Activated CD4-positive, alpha-beta T cell treated with anti-CD3 and anti-CD28 coated beads, Interleukin-2, amount 50 U/mL, for 24 hours (primary cell): ENCODE measurements at regions not wholly inside any gene's neighbourhood (a gene's known extent, or its start where the extent isn't known, plus 50 kb on each side); places are given as distances from the start of the nearest gene placed in this dataset.
"Not testable (repeated sequence)": the region's sequence is repeated elsewhere in the genome, so short reads cannot be mapped to it uniquely, and the experiment has no call there.

Experiments used
- DNase-seq, 2 donors: peaks; one replicate each; pipeline ENCODE4 v3.0.0-alpha.2; 2020; ENCODE audit warnings: low read depth in 1 of 2, low spot score in 1 of 2

DNA sequence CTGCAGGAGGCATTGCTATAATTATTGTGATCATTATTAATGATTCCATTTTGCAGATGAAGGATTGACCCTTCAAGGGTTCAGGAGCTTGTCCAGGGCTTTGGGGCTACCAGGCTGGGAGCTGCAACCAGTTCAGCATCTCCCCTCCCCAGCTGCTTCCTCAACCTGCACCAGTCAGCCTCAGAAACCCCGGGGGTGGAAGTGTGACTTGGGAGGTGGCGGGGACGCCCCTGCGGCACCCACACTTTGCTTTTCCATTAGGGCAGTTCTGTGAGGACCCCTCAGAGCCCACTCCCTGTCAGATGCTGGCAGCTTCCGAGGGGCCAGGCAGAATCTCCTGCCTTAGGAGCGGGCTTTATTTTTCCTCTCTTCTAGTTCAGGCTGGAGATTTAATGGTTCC is 85.6 kb downstream of the OLFM1 start:
- DNase-seq = no peak

DNA sequence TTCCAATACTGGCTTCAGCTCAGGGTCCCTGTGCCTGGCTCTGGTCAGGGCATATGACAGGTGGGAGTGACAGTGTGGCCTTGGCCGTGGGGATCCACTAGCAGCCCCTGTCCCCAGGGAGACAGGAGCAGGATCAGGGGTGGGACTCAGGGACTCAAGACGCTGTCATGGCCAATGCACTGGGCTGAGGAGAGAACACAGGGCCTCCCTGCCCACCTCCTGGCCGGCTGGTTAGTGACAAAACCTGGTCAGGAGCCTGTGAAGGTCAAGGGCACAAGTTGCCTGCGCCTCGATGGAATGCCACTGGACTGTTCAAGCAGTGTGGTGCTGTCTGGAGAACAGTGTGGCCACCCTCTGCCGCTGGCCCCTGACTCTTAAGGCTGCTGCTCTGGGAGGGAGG is 86.8 kb downstream of the OLFM1 start:
- DNase-seq = no peak

DNA sequence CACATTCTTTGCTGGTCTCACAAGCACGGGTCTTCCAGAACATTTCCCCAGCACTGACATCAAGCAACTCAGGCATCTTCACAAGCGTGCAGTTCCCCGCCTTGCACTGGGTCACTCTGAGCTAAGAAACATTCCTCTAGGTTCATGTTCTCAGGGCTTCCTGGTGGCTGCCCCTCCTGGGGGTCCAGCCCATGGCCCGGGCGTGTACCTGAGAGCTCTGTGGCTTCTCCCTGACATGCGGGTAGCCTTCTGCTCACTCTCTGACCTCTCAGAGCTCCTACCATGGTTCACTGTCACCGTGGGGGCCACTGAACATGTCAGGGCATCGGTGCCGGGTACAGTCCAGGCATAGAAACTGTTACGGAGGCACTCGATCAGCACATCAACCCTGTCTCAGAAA is 87.5 kb downstream of the OLFM1 start:
- no peak for DNase-seq

DNA sequence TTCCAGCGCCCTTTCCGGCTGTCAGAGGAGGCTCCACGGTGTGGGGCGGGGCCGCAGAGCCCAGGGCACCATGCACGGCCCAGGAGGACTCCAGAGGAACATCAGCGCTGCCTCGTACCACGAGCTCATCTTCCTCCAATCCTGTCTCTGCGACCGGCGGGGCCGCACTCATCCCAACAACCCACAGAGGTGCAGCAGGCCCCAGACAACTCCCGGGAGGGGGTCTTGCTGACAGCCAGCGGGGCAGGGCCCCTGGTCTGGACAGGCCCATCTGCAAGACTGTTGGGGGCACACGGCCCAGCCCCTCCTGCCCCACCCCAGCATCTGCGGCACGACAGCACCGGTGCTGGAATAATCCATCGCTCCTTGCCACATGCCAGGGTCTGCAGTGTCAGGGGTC is 88.8 kb downstream of the OLFM1 start:
- DNase-seq = no peak

DNA sequence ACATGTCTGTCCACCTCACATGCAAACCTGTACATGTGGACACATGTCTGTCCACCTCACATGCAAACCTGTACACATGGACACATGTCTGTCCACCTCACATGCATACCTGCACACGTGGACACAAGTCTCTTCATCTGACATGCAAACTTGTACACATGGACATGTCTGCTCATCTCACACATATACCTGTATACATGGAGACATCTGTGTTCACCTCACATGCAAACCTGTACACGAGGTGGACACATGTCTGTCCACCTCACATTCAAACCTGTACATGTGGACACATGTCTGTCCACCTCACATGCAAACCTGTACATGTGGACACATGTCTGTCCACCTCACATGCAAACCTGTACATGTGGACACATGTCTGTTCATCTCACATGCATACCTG is 90.1 kb downstream of the OLFM1 start:
- not testable (repeated sequence) for DNase-seq

DNA sequence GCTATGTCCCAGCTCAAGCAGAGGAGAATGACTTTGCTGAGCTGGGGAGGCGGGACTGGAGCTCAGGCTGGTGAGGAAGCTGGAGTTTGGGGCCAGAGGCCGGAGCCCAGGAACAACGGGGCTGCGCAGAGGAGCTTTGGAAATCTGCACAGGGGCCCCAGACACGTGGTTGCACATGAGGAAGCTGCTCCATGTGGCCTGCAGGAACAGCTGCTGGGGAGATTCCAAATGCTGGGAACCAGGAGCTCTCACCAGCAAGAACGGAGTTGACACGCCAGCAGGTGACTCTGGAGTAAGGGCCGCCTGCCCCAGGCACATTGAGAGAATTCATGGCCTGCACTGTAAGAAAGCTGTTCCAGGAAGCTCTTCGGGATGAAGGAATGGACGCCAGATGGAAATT is 91.0 kb downstream of the OLFM1 start:
- no peak for DNase-seq

DNA sequence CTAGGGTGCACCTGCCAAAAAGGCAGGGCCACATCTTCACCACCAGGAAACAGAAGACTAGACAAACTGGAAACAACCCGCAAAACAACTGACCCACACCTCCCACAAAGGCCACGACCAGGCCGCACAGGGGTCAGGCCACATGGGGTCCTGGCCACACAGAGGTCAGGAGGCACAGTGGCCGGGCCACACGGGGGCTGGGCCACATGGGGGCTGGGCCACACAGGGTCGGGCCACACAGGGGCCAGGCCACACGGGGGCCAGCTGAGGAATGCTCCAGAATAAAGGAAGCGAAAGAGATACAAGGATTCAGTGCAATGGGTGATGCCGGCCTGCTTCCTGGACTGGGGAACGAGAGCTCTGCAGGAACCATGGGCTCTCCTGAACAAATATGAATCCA is 91.6 kb downstream of the OLFM1 start:
- DNase-seq = no peak

DNA sequence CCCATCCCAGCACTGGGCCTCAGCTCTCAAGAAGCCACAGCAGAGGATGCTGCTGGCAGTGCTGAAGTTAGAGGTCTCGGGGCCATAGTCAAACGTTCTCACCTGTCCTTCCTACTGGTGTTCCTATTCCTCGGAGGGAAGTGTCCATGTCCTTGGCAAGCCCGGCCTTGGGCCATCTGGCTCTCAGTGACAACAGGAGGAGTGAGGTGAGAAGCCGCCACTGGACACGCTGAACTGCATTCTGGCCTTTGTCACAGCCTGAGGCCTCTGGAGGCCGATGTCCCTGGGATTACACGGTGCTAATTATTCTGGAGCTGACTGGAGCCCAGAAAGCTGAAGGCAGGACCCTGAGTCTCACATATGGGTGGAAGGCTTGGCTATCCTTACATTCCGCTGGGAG is 92.5 kb downstream of the OLFM1 start:
- no peak for DNase-seq

DNA sequence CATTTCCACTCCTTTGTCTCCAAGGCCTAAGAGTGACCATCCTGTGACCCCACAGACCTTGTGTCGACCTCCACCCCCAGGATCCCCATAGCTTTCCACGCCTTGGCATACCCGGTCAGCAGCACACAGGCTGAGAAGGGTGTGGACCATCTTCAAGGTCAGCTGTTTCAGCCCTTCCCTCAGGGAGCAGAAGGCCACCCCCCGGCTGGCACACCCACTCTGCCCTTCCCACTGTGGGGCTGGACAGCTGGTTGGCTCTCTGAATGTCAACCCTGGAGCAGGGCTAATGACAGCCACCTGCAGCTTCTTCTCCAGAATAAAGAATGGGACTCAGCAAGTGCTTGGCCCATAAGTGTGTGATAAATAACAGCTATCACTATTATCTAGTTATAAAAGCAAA is 93.1 kb downstream of the OLFM1 start:
- no peak for DNase-seq

DNA sequence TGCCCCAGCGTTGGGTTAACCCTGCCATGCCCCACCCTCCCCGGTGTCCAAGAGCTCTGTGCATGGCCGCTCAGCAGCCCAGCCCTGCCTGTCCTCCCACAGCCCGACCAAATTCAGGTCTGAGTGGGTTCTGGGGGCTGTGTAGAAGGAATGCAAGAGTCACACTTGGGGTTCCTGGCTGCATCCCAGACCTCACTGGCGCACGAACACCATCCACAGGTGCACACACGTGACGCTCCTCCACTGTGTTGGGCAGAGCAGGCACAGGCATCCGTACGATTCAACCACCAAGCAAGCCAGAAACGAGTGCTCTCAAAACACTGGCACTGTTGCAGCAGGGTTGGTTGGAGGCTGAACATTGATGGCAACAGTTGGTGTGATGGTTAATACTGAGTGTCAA is 93.9 kb downstream of the OLFM1 start:
- DNase-seq = no peak

DNA sequence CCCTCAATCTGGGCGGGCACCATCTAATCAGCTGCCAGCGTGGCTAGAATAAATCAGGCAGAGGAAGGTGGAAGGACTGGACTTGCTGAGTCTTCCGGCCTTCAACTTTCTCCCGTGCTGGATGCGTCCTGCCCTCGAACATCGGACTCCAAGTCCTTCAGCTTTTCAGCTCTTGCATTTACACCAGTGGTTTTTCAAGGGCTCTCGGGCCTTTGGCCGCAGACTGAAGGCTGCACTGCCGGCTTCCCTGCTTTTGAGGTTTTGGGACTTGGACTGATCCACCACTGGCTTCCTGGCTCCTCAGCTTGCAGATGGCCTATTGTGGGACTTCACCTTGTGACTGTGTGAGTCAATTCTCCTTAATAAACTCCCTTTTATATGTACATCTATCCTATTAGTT is 94.4 kb downstream of the OLFM1 start:
- DNase-seq = not testable (repeated sequence)

DNA sequence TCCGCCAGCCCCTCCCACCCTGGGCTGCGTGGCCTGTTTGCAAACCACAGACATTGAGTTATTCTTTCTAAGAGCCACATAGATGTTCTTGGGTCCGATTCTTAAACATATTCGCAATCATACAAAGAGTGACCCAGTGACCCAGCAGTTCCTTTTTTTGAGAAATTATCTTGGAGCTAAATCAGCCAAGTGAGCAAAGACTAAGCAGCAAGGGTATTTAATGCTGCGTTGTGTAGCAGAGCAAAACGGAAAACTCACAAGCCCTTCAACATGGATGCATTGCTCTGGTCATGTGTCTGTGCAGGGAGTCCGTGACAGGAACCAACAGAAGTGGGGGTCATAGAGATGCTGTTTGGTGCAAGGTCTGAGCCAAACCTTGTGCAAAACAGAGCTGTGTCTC is 95.6 kb downstream of the OLFM1 start:
- DNase-seq = no peak

DNA sequence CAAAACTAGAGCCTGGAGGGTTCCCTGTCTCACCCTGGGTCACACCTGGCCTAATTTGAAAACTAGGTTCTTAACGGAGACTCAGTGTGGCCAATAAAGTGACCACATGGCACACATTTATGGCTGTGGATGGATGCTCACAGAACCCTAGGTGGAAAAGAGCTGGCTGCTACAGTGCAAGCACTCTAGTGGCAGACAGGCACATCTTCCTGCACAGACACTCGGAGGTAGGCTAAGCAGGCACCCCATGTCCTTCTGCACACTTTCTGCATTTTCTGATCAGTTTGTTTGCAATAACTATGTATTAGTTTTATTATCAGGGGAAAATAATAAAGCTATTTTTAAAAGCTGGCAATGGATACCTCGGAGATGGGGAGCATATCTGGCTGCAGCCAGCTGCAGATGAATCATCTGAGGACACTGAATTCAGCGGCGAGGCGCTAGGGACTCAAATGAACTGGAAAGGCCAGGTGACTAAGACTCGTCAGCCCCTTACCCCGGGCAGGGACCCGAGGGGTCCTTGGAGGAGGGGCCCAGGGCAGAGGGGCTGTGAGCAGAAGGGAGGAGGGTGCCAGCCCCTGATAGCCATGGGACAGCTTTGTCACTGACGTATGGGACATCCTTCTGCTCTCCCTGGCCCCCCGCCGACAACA is 96.2 kb downstream of the OLFM1 start:
- no peak for DNase-seq

DNA sequence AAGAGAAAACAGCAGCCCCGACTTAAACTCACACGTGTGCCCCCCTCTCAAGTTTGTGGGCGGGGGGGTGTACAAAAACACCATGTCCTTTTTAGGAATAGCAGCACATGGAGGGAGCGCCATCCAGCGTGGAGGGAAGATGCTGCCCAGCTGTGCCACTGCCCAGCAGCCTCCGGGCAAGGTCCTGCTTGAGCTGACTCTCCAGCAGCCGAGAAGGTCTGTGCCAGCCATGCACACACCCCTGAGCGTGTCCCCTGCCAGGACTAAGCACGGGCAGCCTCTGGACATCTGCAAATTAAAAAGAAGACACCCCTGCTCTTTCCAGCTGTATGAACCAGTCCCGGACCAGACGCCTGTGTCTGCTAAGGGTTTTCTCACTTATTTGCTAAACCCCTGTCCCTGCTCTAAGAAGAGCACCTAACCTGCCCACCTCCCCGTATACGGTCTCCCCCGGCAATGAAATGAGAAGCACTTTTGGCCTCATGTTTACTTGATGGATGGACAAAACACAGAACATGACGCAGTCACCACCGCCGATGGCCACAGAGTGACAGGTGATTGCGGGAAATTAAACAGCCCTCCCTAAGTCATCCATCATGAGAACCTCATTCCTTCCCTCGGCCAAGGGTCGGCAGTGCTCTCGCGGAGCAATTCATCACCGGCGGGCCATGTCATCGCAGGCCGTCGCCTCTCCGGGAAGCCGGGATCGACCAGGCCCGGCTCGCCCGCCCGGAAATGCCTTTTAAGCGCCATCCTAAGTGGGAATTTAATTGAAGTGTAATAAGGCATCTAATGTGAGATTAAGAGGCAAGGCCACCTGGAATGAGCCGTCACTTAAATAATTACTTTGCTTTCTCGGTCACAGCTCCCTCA is 96.9 kb downstream of the OLFM1 start:
- DNase-seq = no peak

DNA sequence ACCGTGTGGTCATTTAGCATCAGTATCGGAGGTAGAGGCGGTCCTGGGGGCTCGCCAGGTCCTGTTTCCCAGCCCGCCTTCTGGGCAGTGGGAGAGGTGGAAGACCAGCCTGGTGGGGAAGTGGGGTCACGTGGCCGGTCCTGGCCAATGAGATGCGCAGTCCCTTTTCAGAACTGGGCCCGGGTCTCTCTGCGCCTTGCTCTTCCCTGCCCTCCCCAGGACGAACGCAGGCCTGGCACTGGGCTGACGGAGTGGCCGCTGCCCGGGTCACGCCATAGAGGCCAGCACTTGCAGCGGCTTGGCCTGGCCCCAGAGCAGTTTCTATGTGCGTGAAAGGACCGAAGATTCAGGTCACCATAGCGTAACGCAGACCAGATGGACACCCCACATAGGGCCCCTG is 97.6 kb downstream of the OLFM1 start:
- DNase-seq = no peak

DNA sequence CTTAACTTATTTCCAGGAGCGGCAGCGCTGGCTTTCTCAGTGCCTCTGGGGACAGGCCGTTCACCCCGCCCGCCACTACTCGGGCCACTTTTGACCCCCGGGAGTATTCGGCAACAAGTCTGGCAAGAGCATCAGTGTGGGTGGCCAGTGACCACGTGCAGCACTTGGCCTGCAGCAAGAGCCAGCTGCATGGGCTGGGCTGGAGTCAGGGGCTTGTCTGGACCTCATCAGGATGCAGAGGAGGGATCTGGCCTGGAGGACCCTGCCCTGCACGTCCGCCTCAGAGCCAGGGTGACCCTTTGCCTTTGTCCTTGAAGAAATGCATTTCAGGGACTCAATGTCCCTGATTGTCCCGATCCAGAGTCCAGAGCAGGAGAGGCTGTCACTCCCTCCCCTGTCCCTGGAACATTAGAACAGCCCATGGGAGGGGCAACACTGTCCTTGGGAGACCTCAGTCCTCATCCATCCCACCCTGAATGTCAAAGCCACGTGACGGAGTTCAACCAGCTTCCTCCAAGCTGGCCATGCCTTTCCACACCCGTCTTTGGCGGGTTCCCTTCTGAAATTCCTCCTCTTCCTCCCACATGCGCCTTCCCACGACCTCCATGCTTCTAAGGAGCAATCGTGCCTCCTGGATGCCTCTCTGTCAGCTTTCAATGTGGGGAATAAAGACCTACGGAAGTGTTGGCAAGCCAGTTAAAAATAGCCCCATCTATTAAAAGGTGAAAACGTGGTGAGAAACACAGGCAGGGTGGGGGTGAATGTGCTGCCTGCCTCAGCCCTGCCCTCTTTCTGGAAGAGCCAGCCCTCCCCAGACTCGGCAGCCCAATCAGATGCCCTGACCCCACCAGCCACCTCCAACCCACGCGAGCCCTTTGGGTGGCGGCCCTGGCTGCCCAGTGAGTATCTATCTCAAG is 99.0 kb downstream of the OLFM1 start:
- no peak for DNase-seq

DNA sequence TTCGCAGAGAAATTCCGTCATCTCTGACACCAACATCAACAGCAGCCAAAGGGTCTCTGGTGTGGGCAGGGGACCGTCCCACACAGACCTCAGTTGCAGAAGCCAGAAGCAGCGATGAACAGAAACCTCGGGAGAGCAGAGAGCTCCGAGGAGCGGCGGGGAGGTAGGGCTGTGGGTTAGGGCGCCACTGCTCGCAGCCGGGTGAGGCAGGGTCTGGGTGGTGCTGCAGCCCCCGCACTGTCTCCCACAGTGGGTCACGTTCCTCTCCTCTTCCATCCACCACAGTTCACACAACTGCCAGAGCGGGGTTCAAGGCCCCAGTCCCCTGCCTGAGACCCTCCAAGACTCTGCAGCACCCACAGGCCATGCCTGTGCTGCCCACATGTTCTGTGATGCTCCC is 99.9 kb downstream of the OLFM1 start:
- no peak for DNase-seq

DNA sequence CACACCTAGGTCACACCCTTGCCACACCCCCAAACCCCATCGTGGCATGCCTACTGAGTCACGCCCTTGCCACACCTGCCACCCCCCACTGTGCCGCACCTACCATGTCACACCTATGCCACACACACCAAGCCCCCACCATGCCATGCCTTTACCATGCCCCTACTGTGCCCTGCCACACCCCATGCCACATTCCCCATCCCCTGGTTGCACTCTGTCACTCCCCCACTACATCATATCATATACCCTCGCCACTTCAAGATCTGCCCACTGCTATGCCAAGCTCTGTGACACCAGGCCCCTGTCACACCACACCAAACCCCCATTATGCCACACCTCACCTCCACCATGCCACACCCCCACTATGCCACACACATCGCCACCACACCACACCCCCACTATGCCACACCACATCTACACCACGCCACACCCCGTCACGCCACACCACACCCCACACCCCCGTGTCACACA is 101.2 kb downstream of the OLFM1 start:
- no peak for DNase-seq

DNA sequence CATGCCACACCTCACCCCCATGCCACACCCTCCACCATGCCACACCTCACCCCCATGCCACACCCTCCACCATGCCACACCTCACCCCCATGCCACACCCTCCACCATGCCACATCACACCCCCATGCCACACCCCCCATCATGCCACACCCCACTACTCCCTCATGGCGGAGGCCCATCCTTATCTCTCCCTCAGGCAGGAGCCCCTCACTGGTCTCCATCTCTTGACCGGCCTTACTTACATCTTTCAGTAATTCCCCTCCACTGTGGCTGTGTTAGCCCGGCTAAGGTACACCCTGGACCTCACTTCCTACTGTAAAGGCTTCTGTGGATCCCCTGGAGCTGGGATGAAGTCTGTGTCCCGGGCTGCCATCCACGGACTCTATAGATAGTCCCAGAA is 102.0 kb downstream of the OLFM1 start:
- DNase-seq = no peak

DNA sequence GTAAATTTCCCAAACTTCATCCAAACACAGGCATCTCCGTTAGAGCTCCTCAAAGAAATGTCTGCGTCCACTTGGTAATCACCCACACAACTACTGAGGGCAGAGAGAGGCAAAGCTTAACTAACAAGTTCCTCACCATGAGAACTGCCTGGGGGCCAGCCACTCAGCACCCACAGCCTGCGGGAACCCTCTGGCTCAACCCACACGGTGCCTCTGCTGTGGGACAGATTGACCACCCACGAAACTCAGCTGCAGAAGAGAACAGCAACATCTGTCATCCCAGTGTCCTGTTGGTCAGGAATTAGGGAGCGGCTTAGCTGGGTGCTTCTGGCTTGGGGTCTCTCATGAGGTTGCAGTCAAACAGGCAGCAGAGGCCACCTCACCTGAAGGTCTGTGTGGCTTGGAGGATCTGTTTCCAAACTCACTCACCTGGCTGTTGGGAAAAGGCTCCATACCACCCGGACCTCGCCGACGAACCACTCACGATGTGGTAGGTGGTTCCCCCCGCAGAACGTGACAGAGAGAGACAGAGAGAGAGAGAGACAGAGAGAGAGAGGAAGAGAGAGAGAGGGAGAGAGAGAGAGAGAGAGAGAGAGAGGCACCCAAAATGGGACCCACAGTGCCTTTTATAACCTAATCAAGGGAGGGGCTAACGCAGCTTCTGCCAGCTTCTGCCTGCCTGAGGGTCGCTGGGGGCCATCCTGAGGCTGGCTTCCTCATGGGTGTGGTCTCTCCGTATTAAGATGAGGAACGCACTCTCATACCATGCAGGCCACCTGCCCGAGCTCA is 103.5 kb downstream of the OLFM1 start:
- DNase-seq = no peak

DNA sequence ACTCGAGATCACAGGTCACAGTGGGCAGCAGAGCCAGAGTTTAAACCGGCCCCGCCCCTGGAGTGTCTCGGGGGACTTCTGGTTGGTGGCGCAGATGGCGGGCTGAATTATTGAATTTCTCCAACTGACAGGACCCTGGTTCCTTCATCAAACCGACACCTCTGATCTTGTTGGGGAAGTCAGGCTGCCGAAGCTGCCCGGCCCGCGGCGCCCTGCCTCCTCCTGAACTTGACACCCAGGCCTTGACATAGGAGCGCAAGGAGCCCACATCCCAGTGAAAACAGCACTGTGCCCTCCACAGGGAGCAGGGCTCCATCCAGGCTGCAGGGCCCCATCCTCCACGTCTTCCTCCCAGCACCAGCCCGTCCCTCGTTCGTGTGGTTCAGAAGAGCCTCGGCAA is 105.2 kb downstream of the OLFM1 start:
- DNase-seq = no peak
